Endothelial cell of umbilical vein (primary cell): ENCODE measurements at regions not wholly inside any gene's neighbourhood (a gene's known extent, or its start where the extent isn't known, plus 50 kb on each side); places are given as distances from the start of the nearest gene placed in this dataset.

Experiments
- BruUV-seq: library from RNA; stranded (reverse); fragments of 400-500 nt; replicated peaks from 2 replicates; lab custom pipeline; 2021; lab: Mats Ljungman, UMichigan
- CTCF ChIA-PET: fragments of 300-600, 350-600 bp; sonication (Branson Sonifier 250); formaldehyde crosslinking; loops from one replicate; lab custom pipeline; 2021; ENCODE audit warnings: antibody characterized with exemption, inconsistent platforms; lab: Charles Lee
- POLR2A ChIA-PET: fragments of 300-600, 350-600 bp; sonication (Branson Sonifier 250); formaldehyde crosslinking; loops from one replicate; lab custom pipeline; 2021; ENCODE audit warnings: antibody characterized with exemption, inconsistent platforms; lab: Charles Lee
- DNase-seq: peaks from one replicate; pipeline ENCODE4 v3.0.0-alpha.2; 2011; ENCODE audit warnings: low read depth, low spot score
- FAIRE-seq: peaks from 2 replicates; lab custom pipeline; 2011; peaks lifted over from hg19 to GRCh38; lab: Jason Lieb, UNC
- H2AFZ ChIP-seq: 2 replicates; pipeline ENCODE4 v1.6.0; 2012; ENCODE audit warnings: low read depth, low read length, control low read depth, inconsistent platforms
- H3K27ac ChIP-seq: 2 replicates; pipeline ENCODE4 v1.5.1; 2011; ENCODE audit warnings: low read depth, mild to moderate bottlenecking, control low read depth, low read length, moderate library complexity; ENCODE audit not compliant: insufficient read depth
- H3K27me3 ChIP-seq, 2 experiments: 2 replicates each; pipeline versions ENCODE4 v1.6.0 to v1.6.1; 2011; ENCODE audit warnings: low read length in 2 of 2, mixed read lengths in 1 of 2; ENCODE audit not compliant: control insufficient read depth in 2 of 2, insufficient read depth in 2 of 2
- H3K36me3 ChIP-seq, 2 experiments: 2 replicates in 1 of 2; 3 replicates in 1 of 2; pipeline ENCODE4 v1.5.1; 2011; ENCODE audit warnings: low read length in 2 of 2, mild to moderate bottlenecking in 1 of 2, moderate library complexity in 1 of 2; ENCODE audit not compliant: control insufficient read depth in 2 of 2, insufficient read depth in 2 of 2; ENCODE audit errors: extremely low read depth in 1 of 2
- H3K4me1 ChIP-seq: 3 replicates; pipeline ENCODE4 v1.5.1; 2011; ENCODE audit warnings: mild to moderate bottlenecking, low read length; ENCODE audit not compliant: control insufficient read depth, insufficient read depth; ENCODE audit errors: extremely low read depth
- H3K4me2 ChIP-seq: 2 replicates; pipeline ENCODE4 v1.6.1; 2011; ENCODE audit warnings: low read length, control low read depth, mixed read lengths; ENCODE audit not compliant: insufficient read depth
- H3K4me3 ChIP-seq, 3 experiments: fragments of 200-600 bp in 1 of 3; sonication (generic), shearing (Covaris generic) in 1 of 3; replicated peaks in 1 of 3; 2 replicates each; pipeline ENCODE4 v1.5.1; 2011 to 2016; ENCODE audit warnings: control low read depth in 3 of 3, low read length in 3 of 3, mild to moderate bottlenecking in 2 of 3, inconsistent platforms in 1 of 3, low read depth in 1 of 3, moderate library complexity in 1 of 3; ENCODE audit not compliant: insufficient read depth in 1 of 3
- H3K79me2 ChIP-seq: 2 replicates; pipeline ENCODE4 v1.6.0; 2012; ENCODE audit warnings: low read length, inconsistent platforms; ENCODE audit not compliant: control insufficient read depth, insufficient read depth
- H3K9ac ChIP-seq: replicated peaks from 2 replicates; pipeline ENCODE3; 2011; ENCODE audit warnings: low read length, control low read depth; ENCODE audit not compliant: insufficient read depth; ENCODE audit errors: extremely low read depth
- H3K9me1 ChIP-seq: replicated peaks from 3 replicates; pipeline ENCODE4 v1.6.0; 2011; ENCODE audit warnings: mild to moderate bottlenecking, low read length; ENCODE audit not compliant: control insufficient read depth, insufficient read depth; ENCODE audit errors: extremely low read depth
- H3K9me3 ChIP-seq: replicated peaks from 2 replicates; pipeline ENCODE4 v1.5.1; 2012; ENCODE audit warnings: low read length, inconsistent platforms; ENCODE audit not compliant: control insufficient read depth, insufficient read depth
- H4K20me1 ChIP-seq: replicated peaks from 2 replicates; pipeline ENCODE3; 2011; ENCODE audit warnings: mild to moderate bottlenecking, low read length; ENCODE audit not compliant: control insufficient read depth, insufficient read depth; ENCODE audit errors: extremely low read depth
- CTCF ChIP-seq, 2 donors: IDR thresholded peaks; 1 replicate in 1 of 2; 2 replicates in 1 of 2; pipeline ENCODE4 v1.5.1; 2011; ENCODE audit warnings: low read length in 2 of 2, mild to moderate bottlenecking in 2 of 2, moderate library complexity in 2 of 2, control low read depth in 1 of 2, inconsistent platforms in 1 of 2, low read depth in 1 of 2; ENCODE audit not compliant: insufficient read depth in 1 of 2; ENCODE audit errors: extremely low read depth in 1 of 2
- EZH2 ChIP-seq: IDR thresholded peaks from 2 replicates; pipeline ENCODE4 v1.6.1; 2012; ENCODE audit warnings: borderline replicate concordance, low read depth, mild to moderate bottlenecking, moderate library complexity, low read length, inconsistent platforms; ENCODE audit not compliant: severe bottlenecking
- FOS ChIP-seq: IDR thresholded peaks from 2 replicates; pipeline ENCODE4 v1.6.1; 2011; ENCODE audit warnings: mild to moderate bottlenecking, low read length, moderate library complexity, borderline replicate concordance; ENCODE audit not compliant: insufficient read depth
- GATA2 ChIP-seq: IDR thresholded peaks from 2 replicates; pipeline ENCODE4 v1.7.0; 2011; ENCODE audit warnings: low read depth, mild to moderate bottlenecking, moderate library complexity, mixed read lengths, low read length; ENCODE audit not compliant: insufficient read length, insufficient read depth
- JUN ChIP-seq: IDR thresholded peaks from 2 replicates; pipeline ENCODE4 v1.6.1; 2011; ENCODE audit warnings: borderline replicate concordance, low read depth; ENCODE audit not compliant: insufficient read length, insufficient read depth
- MAX ChIP-seq: IDR thresholded peaks from 2 replicates; pipeline ENCODE4 v1.6.1; 2011; ENCODE audit not compliant: insufficient read depth, insufficient read length
- MYC ChIP-seq: IDR thresholded peaks from one replicate; pipeline ENCODE4 v1.6.1; 2011; ENCODE audit warnings: mild to moderate bottlenecking, low read depth, low read length
- POLR2A ChIP-seq: IDR thresholded peaks from 2 replicates; pipeline ENCODE4 v1.6.1; 2012; ENCODE audit warnings: low read depth, mild to moderate bottlenecking, control low read depth, low read length
- POLR2AphosphoS5 ChIP-seq: IDR thresholded peaks from 2 replicates; pipeline ENCODE4 v1.6.1; 2012; ENCODE audit warnings: low read depth, mild to moderate bottlenecking, control low read depth, low read length, moderate library complexity; ENCODE audit not compliant: insufficient read depth
- dilution Hi-C: fragments of 300-500 bp; cut with MboI; formaldehyde crosslinking; loops from one replicate; pipeline ENCODE4 v1.15.0; 2019; ENCODE audit warnings: low sequenced_read_pairs; ENCODE audit not compliant: extremely low pct_ligation_motif_present
- intact Hi-C: fragments of 100-400 bp; cut with micrococcal nuclease; formaldehyde crosslinking; loops from one replicate; pipeline ENCODE4 v1.10.0; 2022

GRCh38 chr12:60535363-60535762, 939.5 kb downstream of the SLC16A7 start:
- H3K4me3 ChIP-seq = no peak overlapping the region
- CTCF ChIA-PET = no interaction called here
- H4K20me1 ChIP-seq = no peaks in the 10 kb centered on the region
- no TSS peak for BruUV-seq
- H3K4me1 ChIP-seq = no peaks in the 10 kb centered on the region
- POLR2A ChIA-PET = no interaction called here
- no peaks in the 10 kb centered on the region for H3K79me2 ChIP-seq
- H3K9ac ChIP-seq = no peak overlapping the region
- dilution Hi-C loops (no loop called here), intact Hi-C loops (no loop called here)
- H3K4me2 ChIP-seq = no peak overlapping the region
- H3K9me1 ChIP-seq = no peaks in the 10 kb centered on the region
- TF ChIP-seq MAX (no peak), EZH2 (no peak), JUN (no peak)
- no peak overlapping the region for H2AFZ ChIP-seq
- no peaks in the 10 kb centered on the region for H3K27me3 ChIP-seq
- DNase-seq (no peak), FAIRE-seq (no peak)
- H3K9me3 ChIP-seq = no peaks in the 10 kb centered on the region
- H3K27ac ChIP-seq = no peak overlapping the region
- no peaks in the 10 kb centered on the region for H3K36me3 ChIP-seq

GRCh38 chr12:60539592-60539991, 943.8 kb downstream of the SLC16A7 start:
- POLR2A ChIA-PET = no interaction called here
- no peak overlapping the region for H3K4me2 ChIP-seq
- no peak overlapping the region for H3K27ac ChIP-seq
- no peak overlapping the region for H3K9ac ChIP-seq
- no TSS peak for BruUV-seq
- no peak overlapping the region for H3K4me3 ChIP-seq
- no peaks in the 10 kb centered on the region for H3K79me2 ChIP-seq
- dilution Hi-C loops (no loop called here), intact Hi-C loops (no loop called here)
- no peak for DNase-seq
- H4K20me1 ChIP-seq = no peaks in the 10 kb centered on the region
- FAIRE-seq = no peak
- H3K9me1 ChIP-seq = no peaks in the 10 kb centered on the region
- H3K36me3 ChIP-seq = no peaks in the 10 kb centered on the region
- H3K27me3 ChIP-seq = no peaks in the 10 kb centered on the region
- H3K9me3 ChIP-seq = no peaks in the 10 kb centered on the region
- CTCF ChIA-PET = no interaction called here
- H2AFZ ChIP-seq = no peak overlapping the region
- no peaks in the 10 kb centered on the region for H3K4me1 ChIP-seq
- TF ChIP-seq MAX = no peak
- no peak for TF ChIP-seq POLR2A
- no peak for TF ChIP-seq FOS
- no peak for TF ChIP-seq MYC
- TF ChIP-seq JUN = no peak
- TF ChIP-seq EZH2 = no peak
- no peak for TF ChIP-seq POLR2AphosphoS5
- TF ChIP-seq CTCF (IDR thresholded peaks at IDR 0.05; ENCODE audit: extremely low read depth in 1 of 2, insufficient read depth in 1 of 2, low read depth in 1 of 2, low read length in 2 of 2) = no peak
- TF ChIP-seq GATA2 = no peak
